Cardiac muscle cell (in vitro differentiated cells and primary cell): ENCODE measurements at regions not wholly inside any gene's neighbourhood (a gene's known extent, or its start where the extent isn't known, plus 50 kb on each side); places are given as distances from the start of the nearest gene placed in this dataset.

Experiments
- DNase-seq, 2 donors: peaks; one replicate each; pipeline versions ENCODE4 v3.0.0 to v3.0.0-alpha.2; 2010 to 2017; ENCODE audit warnings: low read depth in 1 of 2, low spot score in 1 of 2
- H3K27ac ChIP-seq: fragments of 200-600 bp; sonication (generic); 2 replicates; pipeline ENCODE4 v1.5.1; 2016
- H3K27me3 ChIP-seq: fragments of 200-600 bp; sonication (generic); 2 replicates; pipeline ENCODE4 v1.6.0; 2016; ENCODE audit warnings: control low read depth
- H3K36me3 ChIP-seq: fragments of 200-600 bp; sonication (generic); 2 replicates; pipeline ENCODE4 v1.5.1; 2016; ENCODE audit warnings: control low read depth
- H3K4me1 ChIP-seq: fragments of 200-600 bp; sonication (generic); 2 replicates; pipeline ENCODE4 v1.8.1; 2017; ENCODE audit warnings: low read depth, mild to moderate bottlenecking, mixed run types
- H3K4me3 ChIP-seq: fragments of 200-600 bp; sonication (generic); 2 replicates; pipeline ENCODE4 v1.5.1; 2016; ENCODE audit warnings: mild to moderate bottlenecking
- H3K9me3 ChIP-seq: fragments of 200-600 bp; sonication (generic); 2 replicates; pipeline ENCODE4 v1.5.1; 2017; ENCODE audit warnings: low read depth, mild to moderate bottlenecking, control low read depth
- CTCF ChIP-seq: IDR thresholded peaks from 2 replicates; pipeline ENCODE4 v1.5.1; 2012; ENCODE audit warnings: low read depth, mild to moderate bottlenecking, low read length

- no peak for TF ChIP-seq CTCF
- H3K4me3 ChIP-seq, result no peak overlapping the region
- no peak overlapping the region for H3K27ac ChIP-seq
- no peaks in the 10 kb centered on the region for H3K36me3 ChIP-seq
- no peaks in the 10 kb centered on the region for H3K4me1 ChIP-seq
- no peaks in the 10 kb centered on the region for H3K9me3 ChIP-seq
- H3K27me3 ChIP-seq, result no peaks in the 10 kb centered on the region
- DNase-seq, result no peak
Observed at GRCh38 chr11:134719397-134719796, 307.4 kb upstream of the B3GAT1 start.

DNA sequence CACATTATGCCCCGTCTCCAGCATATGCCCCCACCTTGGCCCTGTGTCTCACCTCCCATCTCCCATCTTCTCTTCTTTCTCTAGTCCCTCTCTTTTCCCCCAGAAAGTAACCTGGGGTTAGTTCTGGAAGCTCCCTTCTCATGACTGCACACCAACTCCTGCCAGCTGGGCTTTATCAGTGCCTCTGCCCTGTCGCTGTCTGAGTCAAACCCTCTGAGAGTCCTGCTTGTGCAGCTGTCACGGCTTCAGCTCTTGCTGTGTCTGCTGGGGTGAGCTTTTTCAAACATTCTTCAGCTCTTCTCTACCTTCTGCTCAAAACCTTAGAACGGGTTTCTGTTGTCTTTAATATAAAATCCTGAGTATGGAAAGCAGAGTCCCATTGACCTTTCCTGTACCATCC is 304.5 kb upstream of the B3GAT1 start:
- Histone ChIP-seq H3K4me1 (peaks cover 6% of the 10 kb centered on the region), H3K9me3 (no peaks in the 10 kb centered on the region), H3K4me3 (no peak overlapping the region), H3K36me3 (no peaks in the 10 kb centered on the region), H3K27ac (no peak overlapping the region), H3K27me3 (no peaks in the 10 kb centered on the region)
- TF ChIP-seq CTCF, result no peak
- no peak for DNase-seq

GRCh38 chr11:134714021-134714656 is 302.1 kb upstream of the B3GAT1 start:
- H3K4me1 ChIP-seq, result peaks cover 6% of the 10 kb centered on the region
- DNase-seq, result peak in 1 of 2 donors; percentile 58
- H3K9me3 ChIP-seq, result no peaks in the 10 kb centered on the region
- peak overlapping the region; percentile 26 for H3K27ac ChIP-seq
- H3K4me3 ChIP-seq, result no peak overlapping the region
- no peaks in the 10 kb centered on the region for H3K27me3 ChIP-seq
- H3K36me3 ChIP-seq, result no peaks in the 10 kb centered on the region
- TF ChIP-seq CTCF, result no peak

DNA sequence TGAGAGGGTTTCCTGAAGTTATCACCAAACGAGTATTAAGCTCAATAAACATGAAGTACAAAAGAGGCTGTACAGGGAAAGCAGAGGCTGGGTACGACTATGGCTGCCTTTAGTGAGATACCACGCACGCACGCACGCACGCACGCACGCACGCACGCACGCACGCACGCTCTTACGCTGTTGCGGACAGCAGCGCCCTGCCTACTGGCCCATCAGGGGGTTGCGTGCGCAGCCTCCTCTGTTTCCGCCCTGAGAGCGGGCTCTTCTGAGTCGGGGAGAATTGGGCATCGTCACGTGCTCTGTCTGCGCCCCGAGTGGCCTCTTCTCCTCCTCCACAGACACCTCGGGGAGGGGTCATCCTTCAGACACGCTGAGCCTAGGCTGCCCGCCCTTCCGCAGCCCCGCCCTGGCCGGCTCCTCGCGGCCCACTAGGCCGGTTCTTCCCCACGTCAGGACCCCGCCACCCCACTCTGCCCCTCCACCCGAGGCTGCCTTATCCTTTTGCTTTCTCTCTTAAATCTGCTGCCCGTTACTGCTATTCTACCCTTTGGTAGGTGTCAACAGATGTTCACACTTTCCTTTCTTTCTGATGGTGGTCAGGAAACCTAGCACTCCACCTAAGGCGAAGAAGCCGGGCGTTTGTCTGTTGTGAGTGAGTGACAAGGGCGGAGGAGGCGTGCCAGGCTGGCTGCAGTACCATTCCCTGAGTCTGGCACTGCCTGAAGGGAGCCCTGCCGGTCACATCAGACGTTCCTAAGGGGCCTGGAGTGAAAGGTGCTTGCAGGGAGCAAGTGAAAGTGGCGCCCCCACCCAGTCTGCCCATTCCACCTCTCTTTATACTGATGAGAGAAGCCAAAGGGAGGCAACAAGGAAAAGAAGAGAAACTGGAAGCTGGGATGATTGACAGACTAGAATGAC is 300.4 kb upstream of the B3GAT1 start:
- Histone ChIP-seq H3K36me3 (no peaks in the 10 kb centered on the region), H3K4me3 (no peak overlapping the region), H3K27me3 (no peaks in the 10 kb centered on the region), H3K27ac (no peak overlapping the region), H3K4me1 (peaks cover 6% of the 10 kb centered on the region), H3K9me3 (no peaks in the 10 kb centered on the region)
- DNase-seq, result no peak
- TF ChIP-seq CTCF, result no peak

DNA sequence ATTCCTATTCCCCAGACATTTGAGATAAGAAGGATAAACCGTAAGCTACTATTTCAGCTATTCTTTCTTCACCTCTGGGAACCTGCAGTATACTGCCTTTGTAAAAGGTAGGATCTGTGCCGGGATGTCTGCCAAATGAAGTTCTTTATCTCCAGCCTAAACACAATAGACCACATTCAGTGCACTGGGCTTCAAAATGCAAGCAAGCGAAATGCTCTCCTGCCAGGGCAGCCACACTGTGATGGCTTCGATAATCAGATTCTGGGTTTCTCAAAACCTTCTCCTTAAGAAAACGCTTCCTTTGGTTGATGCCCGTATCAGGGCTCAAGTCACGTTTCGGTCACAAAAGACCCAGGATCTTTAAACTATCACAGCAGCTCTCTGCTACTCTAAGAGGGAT is 299.5 kb upstream of the B3GAT1 start:
- DNase-seq, result no peak
- Histone ChIP-seq H3K36me3 (no peaks in the 10 kb centered on the region), H3K27ac (no peak overlapping the region), H3K4me1 (peaks cover 6% of the 10 kb centered on the region), H3K27me3 (no peaks in the 10 kb centered on the region), H3K9me3 (no peaks in the 10 kb centered on the region), H3K4me3 (no peak overlapping the region)
- no peak for TF ChIP-seq CTCF
